ENCODE measurements at regions not wholly inside any gene's neighbourhood (a gene's known extent, or its start where the extent isn't known, plus 50 kb on each side); places are given as distances from the start of the nearest gene placed in this dataset.
"Not testable (repeated sequence)": the region's sequence is repeated elsewhere in the genome, so short reads cannot be mapped to it uniquely, and the experiment has no call there.

- no peak for DNase-seq (ENCODE audit: low spot score)
- in situ Hi-C loops (cut with MboI; ENCODE audit: low pct_unique_long_range_greater_than_20kb, low sequenced_read_pairs, unreplicated experiment): no loop called here
- TF ChIP-seq CTCF (IDR thresholded peaks at IDR 0.05; ENCODE audit: extremely low read depth, insufficient read depth, missing control alignments): no peak
Measured at GRCh38 chr5:103860327-103860726, 297.7 kb upstream of the NUDT12 start.

- in situ Hi-C loops (cut with MboI; ENCODE audit: low pct_unique_long_range_greater_than_20kb, low sequenced_read_pairs, unreplicated experiment): not testable (repeated sequence)
Measured at GRCh38 chr5:103858367-103858766, 295.8 kb upstream of the NUDT12 start.

GRCh38 chr5:103851091-103851490 is 288.5 kb upstream of the NUDT12 start:
- no peak for DNase-seq (ENCODE audit: low spot score)
- no peak for TF ChIP-seq CTCF (IDR thresholded peaks at IDR 0.05; ENCODE audit: extremely low read depth, insufficient read depth, missing control alignments)
- in situ Hi-C loops (cut with MboI; ENCODE audit: low pct_unique_long_range_greater_than_20kb, low sequenced_read_pairs, unreplicated experiment): no loop called here

More at GRCh38 chr5:103858367-103858766, 295.8 kb upstream of the NUDT12 start:
- DNase-seq (ENCODE audit: low spot score): not testable (repeated sequence)

GRCh38 chr5:103849934-103850333 is 287.3 kb upstream of the NUDT12 start:
- in situ Hi-C loops (cut with MboI; ENCODE audit: low pct_unique_long_range_greater_than_20kb, low sequenced_read_pairs, unreplicated experiment): no loop called here
- no peak for TF ChIP-seq CTCF (IDR thresholded peaks at IDR 0.05; ENCODE audit: extremely low read depth, insufficient read depth, missing control alignments)
- peak; percentile 8 for DNase-seq (ENCODE audit: low spot score)

GRCh38 chr5:103847060-103847459 is 284.5 kb upstream of the NUDT12 start:
- no peak for DNase-seq (ENCODE audit: low spot score)
- in situ Hi-C loops (cut with MboI; ENCODE audit: low pct_unique_long_range_greater_than_20kb, low sequenced_read_pairs, unreplicated experiment): no loop called here
- TF ChIP-seq CTCF (IDR thresholded peaks at IDR 0.05; ENCODE audit: extremely low read depth, insufficient read depth, missing control alignments): no peak

- in situ Hi-C loops (cut with MboI; ENCODE audit: low pct_unique_long_range_greater_than_20kb, low sequenced_read_pairs, unreplicated experiment): no loop called here
- TF ChIP-seq CTCF (IDR thresholded peaks at IDR 0.05; ENCODE audit: extremely low read depth, insufficient read depth, missing control alignments): no peak
- DNase-seq (ENCODE audit: low spot score): no peak
Measured at GRCh38 chr5:103842936-103843335, 280.3 kb upstream of the NUDT12 start.

GRCh38 chr5:103840600-103840999 is 278.0 kb upstream of the NUDT12 start:
- in situ Hi-C loops (cut with MboI; ENCODE audit: low pct_unique_long_range_greater_than_20kb, low sequenced_read_pairs, unreplicated experiment): no loop called here
- TF ChIP-seq CTCF (IDR thresholded peaks at IDR 0.05; ENCODE audit: extremely low read depth, insufficient read depth, missing control alignments): no peak
- DNase-seq (ENCODE audit: low spot score): no peak
